ENCODE measurements at regions not wholly inside any gene's neighbourhood (a gene's known extent, or its start where the extent isn't known, plus 50 kb on each side); places are given as distances from the start of the nearest gene placed in this dataset.

- Mint-ChIP-seq H3K27ac (no peak overlapping the region), H3K9me3 (peaks cover 4% of the 10 kb centered on the region), H3K4me3 (no peak overlapping the region), H3K27me3 (no peaks in the 10 kb centered on the region), H3K4me1 (ENCODE audit: unreplicated experiment) (no peaks in the 10 kb centered on the region), H3K36me3 (no peaks in the 10 kb centered on the region)
- no peak for TF ChIP-seq CTCF (conservative IDR thresholded peaks at IDR 0.05)
- DNase-seq (ENCODE audit: extremely low spot score, unreplicated experiment) = no peak
Observed at GRCh38 chr13:100890645-100891044, 216.1 kb upstream of the TMTC4 start.

GRCh38 chr13:100887729-100888151 is 213.1 kb upstream of the TMTC4 start:
- Mint-ChIP-seq H3K27me3 (no peaks in the 10 kb centered on the region), H3K4me1 (ENCODE audit: unreplicated experiment) (no peaks in the 10 kb centered on the region), H3K9me3 (peaks cover 8% of the 10 kb centered on the region), H3K4me3 (no peak overlapping the region), H3K36me3 (no peaks in the 10 kb centered on the region), H3K27ac (no peak overlapping the region)
- no peak for DNase-seq (ENCODE audit: extremely low spot score, unreplicated experiment)
- TF ChIP-seq CTCF (conservative IDR thresholded peaks at IDR 0.05) = no peak

- Mint-ChIP-seq H3K4me1 (ENCODE audit: unreplicated experiment) (no peaks in the 10 kb centered on the region), H3K27ac (no peak overlapping the region), H3K9me3 (peaks cover 8% of the 10 kb centered on the region), H3K36me3 (no peaks in the 10 kb centered on the region), H3K4me3 (no peak overlapping the region), H3K27me3 (no peaks in the 10 kb centered on the region)
- TF ChIP-seq CTCF (conservative IDR thresholded peaks at IDR 0.05) = no peak
- no peak for DNase-seq (ENCODE audit: extremely low spot score, unreplicated experiment)
Observed at GRCh38 chr13:100883453-100883852, 208.9 kb upstream of the TMTC4 start.

DNA sequence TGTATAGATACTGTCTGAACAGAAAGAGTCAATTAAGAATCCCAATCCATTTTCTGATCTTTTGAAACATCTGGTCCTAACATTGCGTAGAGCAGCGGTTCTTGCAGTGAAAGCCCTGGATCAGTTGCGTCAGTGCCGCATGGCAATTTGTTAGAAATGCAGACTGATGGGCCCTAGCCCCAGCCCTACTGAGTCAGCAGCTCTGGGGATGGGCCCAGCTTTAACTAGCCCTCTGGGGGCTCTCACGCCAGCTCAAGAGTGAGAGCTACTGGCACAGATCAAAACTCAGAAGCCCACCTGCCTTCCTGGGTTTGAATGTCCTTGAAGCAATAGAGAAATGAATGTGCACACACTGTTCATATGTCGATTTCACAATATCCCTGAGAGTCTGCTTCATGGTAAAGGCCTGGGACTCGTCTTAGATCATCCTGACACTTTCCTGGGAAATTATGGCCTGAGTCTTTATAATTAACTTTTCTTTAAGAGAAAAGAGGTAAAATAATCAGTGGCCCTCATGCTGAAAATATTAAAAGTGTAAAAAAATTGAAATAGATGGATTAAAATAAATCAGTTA is 206.8 kb upstream of the TMTC4 start:
- H3K27me3 Mint-ChIP-seq = no peaks in the 10 kb centered on the region
- no peak for TF ChIP-seq CTCF (conservative IDR thresholded peaks at IDR 0.05)
- no peak for DNase-seq (ENCODE audit: extremely low spot score, unreplicated experiment)
- no peak overlapping the region for H3K4me3 Mint-ChIP-seq
- peaks cover 5% of the 10 kb centered on the region for H3K9me3 Mint-ChIP-seq
- no peaks in the 10 kb centered on the region for H3K4me1 Mint-ChIP-seq (ENCODE audit: unreplicated experiment)
- H3K27ac Mint-ChIP-seq = no peak overlapping the region
- no peaks in the 10 kb centered on the region for H3K36me3 Mint-ChIP-seq

GRCh38 chr13:100880166-100880565 is 205.6 kb upstream of the TMTC4 start:
- H3K9me3 Mint-ChIP-seq = peaks cover 8% of the 10 kb centered on the region
- DNase-seq (ENCODE audit: extremely low spot score, unreplicated experiment) = no peak
- no peak overlapping the region for H3K4me3 Mint-ChIP-seq
- H3K27me3 Mint-ChIP-seq = no peaks in the 10 kb centered on the region
- TF ChIP-seq CTCF (conservative IDR thresholded peaks at IDR 0.05) = no peak
- H3K36me3 Mint-ChIP-seq = no peaks in the 10 kb centered on the region
- no peak overlapping the region for H3K27ac Mint-ChIP-seq
- no peaks in the 10 kb centered on the region for H3K4me1 Mint-ChIP-seq (ENCODE audit: unreplicated experiment)

DNA sequence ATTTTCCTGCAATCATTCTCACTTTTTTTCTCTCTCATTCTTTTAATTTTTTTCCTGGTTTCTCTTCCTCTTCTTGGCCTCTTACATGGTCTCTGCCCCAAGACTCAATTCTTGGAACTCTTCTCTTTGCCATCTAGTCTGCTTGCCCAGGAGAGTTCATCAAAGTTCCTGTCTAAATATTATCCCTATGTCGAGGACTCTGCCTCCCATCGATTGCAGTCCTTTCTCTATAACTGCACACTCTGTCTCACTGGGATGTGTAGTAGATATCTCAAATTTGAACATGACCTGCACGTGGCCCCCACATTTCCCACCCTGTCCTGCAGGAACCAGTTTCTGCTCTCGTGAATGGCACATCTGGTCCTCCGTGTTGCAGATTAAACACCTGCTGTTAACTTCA is 204.7 kb upstream of the TMTC4 start:
- Mint-ChIP-seq H3K4me3 (no peak overlapping the region), H3K27ac (no peak overlapping the region), H3K4me1 (ENCODE audit: unreplicated experiment) (no peaks in the 10 kb centered on the region), H3K9me3 (peaks cover 8% of the 10 kb centered on the region), H3K36me3 (no peaks in the 10 kb centered on the region), H3K27me3 (no peaks in the 10 kb centered on the region)
- no peak for TF ChIP-seq CTCF (conservative IDR thresholded peaks at IDR 0.05)
- no peak for DNase-seq (ENCODE audit: extremely low spot score, unreplicated experiment)
